ENCODE measurements at regions not wholly inside any gene's neighbourhood (a gene's known extent, or its start where the extent isn't known, plus 50 kb on each side); places are given as distances from the start of the nearest gene placed in this dataset.

GRCh38 chr15:97680606-97681220 lies 279.8 kb upstream of the ARRDC4 start:
- DNase-seq, result no peak

GRCh38 chr15:97683831-97684230 lies 276.7 kb upstream of the ARRDC4 start:
- DNase-seq, result no peak

GRCh38 chr15:97684249-97684648 lies 276.3 kb upstream of the ARRDC4 start:
- no peak for DNase-seq

DNA sequence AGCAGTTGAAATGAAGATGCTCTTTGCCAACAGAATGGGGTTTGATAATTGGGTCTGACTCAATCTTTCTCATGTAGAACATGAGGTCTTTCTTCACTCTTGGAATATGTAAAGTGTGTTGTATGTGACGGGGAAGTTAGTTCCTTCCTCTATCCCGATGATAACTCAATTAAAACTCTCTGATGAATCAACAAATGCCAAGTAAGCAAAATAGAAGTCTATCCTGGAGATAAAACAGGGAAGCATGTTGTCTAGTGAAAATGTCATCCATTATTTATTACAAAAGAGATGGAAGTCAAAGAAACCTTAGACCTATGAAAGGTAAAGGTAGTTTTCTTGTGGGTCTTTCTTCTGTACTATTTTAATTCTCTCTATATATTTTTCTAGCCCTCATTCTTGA lies 274.2 kb upstream of the ARRDC4 start:
- DNase-seq, result no peak

GRCh38 chr15:97687654-97688053 lies 272.8 kb upstream of the ARRDC4 start:
- no peak for DNase-seq

GRCh38 chr15:97688177-97688576 lies 272.3 kb upstream of the ARRDC4 start:
- no peak for DNase-seq

DNA sequence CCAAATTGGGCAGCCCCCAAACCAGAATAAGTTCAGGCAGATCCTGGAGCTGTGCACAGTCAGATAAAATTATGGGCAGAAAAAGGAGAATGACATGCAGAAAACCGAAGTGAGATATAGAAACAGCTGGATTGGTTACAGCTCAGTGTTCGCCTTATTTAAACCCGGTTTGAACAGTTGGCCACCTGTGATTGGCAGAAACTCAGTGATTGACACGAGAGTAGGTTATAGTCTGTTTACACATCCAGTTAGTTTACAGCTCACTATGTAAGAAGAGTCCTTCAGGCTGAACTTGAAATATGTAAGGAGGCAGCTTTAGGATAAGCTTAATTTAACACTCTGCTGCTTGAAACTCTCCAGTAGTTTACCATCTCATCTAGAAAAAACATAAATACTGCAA lies 271.6 kb upstream of the ARRDC4 start:
- no peak for DNase-seq

GRCh38 chr15:97691078-97691477 lies 269.4 kb upstream of the ARRDC4 start:
- DNase-seq, result no peak

DNA sequence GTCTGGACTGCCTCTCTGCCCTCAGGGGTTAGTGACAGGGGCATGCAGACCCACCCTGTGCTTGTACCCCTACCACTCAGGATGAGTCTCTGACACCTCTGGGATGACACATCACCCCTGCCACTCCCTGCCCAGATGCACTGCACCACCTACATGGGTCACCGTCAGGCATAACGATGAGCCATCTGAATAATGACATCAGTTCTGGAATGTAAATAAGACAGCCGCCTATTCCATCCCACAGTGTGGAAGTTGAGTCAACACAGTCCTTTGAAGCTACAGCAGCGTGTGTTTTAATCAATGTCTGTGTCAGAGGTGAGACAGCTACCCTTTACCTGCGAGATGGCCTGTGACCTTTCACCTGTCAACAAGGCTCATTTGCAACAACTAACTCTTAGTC lies 268.7 kb upstream of the ARRDC4 start:
- DNase-seq, result no peak

DNA sequence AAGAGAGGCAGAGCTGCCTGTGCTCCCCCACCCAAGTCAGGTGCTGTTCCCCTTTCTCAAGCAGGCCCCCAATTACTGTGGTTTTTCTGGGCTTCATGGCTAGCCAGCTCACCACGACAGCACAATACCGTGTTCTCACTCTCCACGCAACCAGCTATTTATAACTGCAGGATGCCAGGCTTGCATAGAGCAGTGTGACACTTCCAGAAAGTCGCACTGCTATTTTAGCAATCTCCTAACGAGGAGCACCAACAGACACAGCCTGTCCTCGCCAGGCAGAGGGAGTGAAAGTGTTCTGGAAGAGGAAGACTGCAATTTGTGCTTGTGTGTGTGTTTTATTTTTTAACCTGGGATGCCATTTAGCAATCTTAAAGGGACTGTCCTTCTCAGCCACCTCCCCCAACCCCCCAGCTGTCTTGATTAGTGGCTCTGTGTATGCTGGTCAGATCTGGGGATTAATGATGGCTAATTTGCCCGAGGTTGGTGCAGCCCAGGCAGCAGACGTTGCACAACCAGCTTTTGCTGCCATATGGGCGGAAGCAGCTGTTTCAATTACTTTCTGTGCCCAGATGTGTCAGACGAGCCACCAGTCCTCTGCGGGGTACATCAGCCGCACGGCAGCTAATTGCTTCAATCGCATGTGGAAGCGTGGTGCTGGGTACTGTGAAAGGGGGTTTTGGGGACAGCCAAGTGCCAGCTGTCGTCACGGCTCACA lies 268.0 kb upstream of the ARRDC4 start:
- DNase-seq, result peak; percentile 32

DNA sequence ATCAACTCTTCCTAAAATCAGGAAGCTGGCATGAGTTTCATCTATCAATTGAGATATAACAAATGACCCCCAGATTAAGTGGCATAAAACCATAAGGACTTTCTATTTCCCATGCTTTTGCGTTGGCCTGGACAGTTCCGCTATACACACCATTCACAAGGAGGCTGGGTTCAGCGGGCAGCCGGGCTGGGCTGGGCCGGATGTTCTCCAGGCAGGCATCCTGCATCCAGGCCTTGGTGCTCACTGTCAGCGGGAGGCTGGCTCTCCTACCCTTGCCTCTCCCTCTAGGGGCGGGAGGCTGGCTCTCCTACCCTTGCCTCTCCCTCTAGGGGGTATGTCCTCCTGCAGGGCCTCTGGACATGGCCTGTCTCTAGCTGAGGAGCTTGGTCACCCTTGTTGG lies 266.0 kb upstream of the ARRDC4 start:
- DNase-seq, result no peak

DNA sequence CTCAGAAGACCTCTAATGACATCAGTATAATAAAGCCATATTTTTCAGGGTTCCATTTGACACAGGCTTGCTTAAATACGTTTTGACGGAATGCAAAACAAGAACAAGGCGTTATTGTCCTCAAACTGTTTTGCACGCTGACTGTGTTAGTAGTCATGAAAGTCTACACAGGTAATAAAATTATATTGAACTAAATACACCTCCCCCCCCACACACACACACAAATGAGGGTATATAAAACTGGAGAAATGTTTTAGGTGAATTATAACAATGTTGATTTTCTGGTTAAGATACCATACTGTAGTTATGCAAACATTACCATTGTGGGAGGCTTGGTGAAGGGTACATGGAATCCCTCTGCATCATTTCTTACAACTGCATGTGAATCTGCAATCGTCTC lies 257.1 kb upstream of the ARRDC4 start:
- no peak for DNase-seq

- DNase-seq, result no peak
Measured at GRCh38 chr15:97706059-97706458, 254.4 kb upstream of the ARRDC4 start.

DNA sequence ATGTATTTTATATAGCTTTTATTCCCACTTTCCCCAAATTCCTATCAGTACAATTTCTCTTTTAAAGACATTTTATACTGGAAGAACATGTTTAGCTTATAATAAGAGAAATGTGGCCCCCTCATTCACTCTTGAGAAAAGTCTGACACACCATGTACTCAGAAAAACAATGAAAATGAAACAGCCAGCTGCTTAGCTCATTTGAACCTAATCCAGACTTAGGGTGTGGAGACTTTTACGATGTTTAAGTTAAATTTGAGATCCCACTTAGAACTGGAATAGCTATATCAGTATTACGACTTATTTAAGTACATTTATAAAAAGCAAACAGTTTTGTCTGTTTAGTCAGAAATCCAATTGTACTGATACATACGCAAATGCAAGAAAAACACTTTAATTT lies 252.3 kb upstream of the ARRDC4 start:
- no peak for DNase-seq

DNA sequence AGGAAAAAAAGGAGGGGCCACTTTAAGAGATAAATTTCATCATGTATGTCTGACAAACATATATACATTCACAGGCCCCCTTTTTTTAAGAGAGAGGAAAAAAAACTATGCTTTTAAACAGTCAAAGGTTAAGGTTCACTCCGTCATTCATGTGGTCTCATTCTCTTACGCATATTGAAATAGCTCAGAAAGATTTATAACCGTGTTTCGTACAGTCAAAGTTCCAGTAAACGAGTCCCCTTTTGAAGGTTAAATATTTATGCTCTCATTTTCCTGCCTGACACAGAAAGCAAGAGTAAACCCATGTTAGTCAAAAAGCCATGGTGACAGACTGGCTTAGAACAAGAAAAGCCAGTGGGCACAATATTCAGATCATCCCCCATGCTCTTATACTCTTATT lies 248.0 kb upstream of the ARRDC4 start:
- DNase-seq, result no peak

DNA sequence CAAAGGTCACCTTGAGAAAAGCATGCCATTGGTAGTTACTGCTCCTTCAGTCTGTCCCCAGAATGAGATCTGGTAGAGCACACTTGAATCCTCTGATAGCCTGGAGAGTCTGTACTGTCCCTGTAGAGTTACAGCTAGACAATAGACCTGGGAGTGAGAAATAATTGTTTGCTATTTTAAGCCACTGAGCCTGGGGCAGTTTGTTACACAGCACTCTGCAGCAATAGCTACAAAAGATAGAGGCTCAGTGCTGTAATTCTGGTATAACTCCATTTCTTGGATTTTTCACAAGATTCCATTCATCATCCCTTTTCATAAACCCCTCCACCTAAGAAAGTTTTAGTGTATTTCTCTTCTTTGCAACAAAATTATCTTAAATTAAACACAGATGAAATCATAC lies 242.7 kb upstream of the ARRDC4 start:
- no peak for DNase-seq

DNA sequence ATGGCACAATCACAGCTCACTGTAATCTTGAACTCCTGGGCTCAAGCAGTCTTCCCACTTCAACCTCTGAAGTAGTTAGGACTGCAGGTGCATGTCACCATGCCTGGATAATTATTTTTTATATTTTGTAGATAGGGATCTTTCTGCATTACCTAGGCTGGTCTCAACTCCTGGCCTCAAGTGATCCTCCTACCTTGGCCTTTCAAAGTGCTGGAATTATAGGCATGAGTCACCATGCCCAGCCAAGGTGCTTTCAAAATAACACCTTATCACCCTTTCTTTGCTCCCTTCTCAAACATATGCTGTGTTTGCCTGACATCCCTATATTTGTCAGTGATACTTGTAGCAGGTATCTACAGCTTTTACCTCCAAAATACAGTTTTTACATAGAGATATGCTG lies 242.0 kb upstream of the ARRDC4 start:
- DNase-seq, result no peak

DNA sequence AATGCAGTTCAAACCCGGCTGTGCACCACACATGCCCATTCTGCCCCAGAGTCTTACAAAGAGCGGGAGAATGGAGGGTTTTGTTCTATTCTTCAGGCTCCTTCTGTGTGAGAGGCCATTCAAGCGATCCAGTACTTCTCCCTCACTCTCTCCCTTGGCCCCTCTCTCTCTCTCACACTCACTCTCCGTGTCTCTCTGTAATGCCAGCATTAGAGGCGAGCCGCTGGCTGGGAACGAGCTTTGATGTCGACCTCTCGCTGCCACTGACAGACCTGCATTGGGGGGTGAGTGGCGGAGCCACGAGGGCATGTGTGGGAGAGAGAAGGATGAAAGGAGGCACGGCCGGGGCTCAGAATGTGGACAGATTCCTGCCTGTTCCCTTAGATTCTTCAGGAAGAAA lies 231.7 kb upstream of the ARRDC4 start:
- no peak for DNase-seq

DNA sequence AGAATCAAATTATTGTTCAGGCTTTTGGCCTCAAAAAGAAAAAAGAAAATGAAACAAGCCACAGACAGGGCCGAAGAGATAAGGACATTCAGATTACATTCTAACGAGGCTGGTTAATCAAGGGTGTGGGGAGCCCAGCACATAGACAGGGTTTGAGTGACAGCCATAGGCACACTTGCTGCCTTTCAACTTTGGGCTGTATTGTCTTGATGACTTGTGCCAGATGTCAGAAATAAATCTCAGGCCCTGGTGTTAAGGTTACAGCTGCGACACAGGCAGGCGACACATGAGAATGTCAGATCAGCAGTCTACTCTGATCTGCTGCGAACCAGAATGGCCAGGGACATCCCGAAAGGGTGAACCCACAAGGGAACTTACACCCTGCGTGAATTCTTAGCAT lies 231.2 kb upstream of the ARRDC4 start:
- no peak for DNase-seq

GRCh38 chr15:97730315-97730714 lies 230.2 kb upstream of the ARRDC4 start:
- no peak for DNase-seq

DNA sequence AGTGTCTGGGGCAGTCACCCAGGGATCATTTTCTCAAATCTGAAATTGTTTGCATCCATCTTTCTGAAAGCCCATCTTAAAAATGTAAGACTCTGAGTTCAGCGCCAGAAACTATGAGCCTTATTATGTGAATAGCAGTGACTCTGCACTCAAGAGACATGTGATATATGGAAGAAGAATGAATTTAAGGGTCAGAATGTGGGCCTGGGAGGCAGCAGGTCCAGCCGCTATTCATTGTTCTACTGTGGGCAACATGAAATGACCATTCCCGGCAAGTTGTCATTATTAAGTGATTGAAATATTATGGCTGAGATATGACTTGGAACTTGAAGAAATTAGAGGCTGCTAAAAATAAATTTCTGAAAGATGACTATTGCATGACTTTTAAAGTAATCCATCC lies 228.6 kb upstream of the ARRDC4 start:
- no peak for DNase-seq

DNA sequence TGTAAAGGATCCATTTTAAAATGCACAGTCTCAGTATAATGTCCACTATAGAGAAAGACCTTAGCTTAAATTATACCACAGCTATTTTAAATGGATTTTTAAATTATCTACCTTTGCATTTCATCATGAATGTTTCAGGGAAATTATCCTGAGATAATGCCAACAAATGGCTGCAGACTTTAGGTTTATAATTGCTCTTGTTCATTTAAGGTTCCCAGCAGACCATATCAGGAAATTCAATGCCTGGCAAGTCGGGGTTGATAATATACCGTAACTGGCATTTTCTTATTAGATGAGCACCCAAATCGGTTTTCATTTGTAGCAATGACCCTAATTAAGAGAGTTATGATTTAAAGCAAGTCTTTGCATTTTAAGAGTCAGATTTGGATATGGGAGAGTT lies 227.1 kb upstream of the ARRDC4 start:
- no peak for DNase-seq

- DNase-seq, result no peak
Measured at GRCh38 chr15:97736748-97737147, 223.8 kb upstream of the ARRDC4 start.

DNA sequence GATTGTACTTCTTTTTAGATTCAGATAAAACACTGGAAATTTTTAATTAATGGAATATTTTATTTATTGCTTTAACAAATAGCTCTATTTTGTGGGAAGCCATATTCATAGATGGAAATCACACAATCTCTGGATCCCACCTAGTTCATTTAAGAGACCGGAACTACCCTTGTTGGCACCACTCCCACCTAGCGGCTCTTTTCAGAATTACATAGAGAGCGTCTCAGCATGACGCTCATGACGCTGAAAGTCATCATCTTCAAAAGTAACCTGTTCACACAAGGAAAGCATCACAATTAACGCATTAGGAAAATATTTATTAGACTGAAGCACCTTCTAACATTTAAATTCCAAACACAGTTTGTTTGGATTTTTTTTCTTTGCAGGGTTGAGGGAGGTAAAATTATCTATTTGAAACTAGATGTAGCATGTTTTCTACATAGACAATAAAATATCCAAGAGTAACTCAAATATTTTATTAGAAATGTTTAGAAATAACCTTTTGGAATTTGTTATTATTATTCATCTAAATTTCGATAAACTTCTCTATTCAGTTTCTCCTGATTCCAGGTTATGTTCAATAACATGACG lies 214.9 kb upstream of the ARRDC4 start:
- no peak for DNase-seq

GRCh38 chr15:97747342-97747741 lies 213.2 kb upstream of the ARRDC4 start:
- no peak for DNase-seq
